Esophagus squamous epithelium (tissue), 4 donors: ENCODE measurements at regions not wholly inside any gene's neighbourhood (a gene's known extent, or its start where the extent isn't known, plus 50 kb on each side); places are given as distances from the start of the nearest gene placed in this dataset.
"Not testable (repeated sequence)": the region's sequence is repeated elsewhere in the genome, so short reads cannot be mapped to it uniquely, and the experiment has no call there.

Source experiments
- POLR2A ChIP-seq, 4 donors: fragments of 450-650 bp; IDR thresholded peaks; one replicate each; pipeline ENCODE4 v1.6.1; 2017; ENCODE audit warnings: antibody characterized with exemption in 4 of 4, mild to moderate bottlenecking in 4 of 4, moderate library complexity in 3 of 4
- TF ChIP-seq, protein P1 (sequence below), 6 experiments: fragments of 450-650 bp in 4 of 6; fragments of 200-600 bp in 2 of 6; sonication (generic) in 2 of 6; IDR thresholded peaks; one replicate each; pipeline ENCODE4 v1.5.1; 2016 to 2019; ENCODE audit warnings: antibody characterized with exemption in 6 of 6, mild to moderate bottlenecking in 4 of 6, moderate library complexity in 4 of 6

DNA sequence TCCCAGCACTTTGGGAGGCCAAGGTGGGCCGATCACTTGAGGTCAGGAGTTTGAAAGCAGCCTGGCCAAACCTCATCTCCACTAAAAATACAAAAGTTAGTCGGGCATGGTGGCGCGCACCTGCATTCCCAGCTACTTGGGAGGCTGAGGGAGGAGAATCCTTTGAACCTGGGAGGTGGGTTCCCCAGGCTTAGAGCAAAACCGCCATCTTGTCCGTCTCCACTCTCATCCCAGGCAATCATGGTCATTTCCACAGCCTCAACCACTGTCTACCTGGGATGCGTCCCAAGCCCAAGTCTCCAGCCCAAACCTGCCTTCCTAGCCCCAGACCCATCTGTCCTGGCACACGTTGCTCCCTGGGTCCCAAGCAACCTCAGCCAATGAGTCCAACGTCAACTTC is 71.1 kb upstream of the CLEC6A start:
- TF ChIP-seq, protein P1, sequence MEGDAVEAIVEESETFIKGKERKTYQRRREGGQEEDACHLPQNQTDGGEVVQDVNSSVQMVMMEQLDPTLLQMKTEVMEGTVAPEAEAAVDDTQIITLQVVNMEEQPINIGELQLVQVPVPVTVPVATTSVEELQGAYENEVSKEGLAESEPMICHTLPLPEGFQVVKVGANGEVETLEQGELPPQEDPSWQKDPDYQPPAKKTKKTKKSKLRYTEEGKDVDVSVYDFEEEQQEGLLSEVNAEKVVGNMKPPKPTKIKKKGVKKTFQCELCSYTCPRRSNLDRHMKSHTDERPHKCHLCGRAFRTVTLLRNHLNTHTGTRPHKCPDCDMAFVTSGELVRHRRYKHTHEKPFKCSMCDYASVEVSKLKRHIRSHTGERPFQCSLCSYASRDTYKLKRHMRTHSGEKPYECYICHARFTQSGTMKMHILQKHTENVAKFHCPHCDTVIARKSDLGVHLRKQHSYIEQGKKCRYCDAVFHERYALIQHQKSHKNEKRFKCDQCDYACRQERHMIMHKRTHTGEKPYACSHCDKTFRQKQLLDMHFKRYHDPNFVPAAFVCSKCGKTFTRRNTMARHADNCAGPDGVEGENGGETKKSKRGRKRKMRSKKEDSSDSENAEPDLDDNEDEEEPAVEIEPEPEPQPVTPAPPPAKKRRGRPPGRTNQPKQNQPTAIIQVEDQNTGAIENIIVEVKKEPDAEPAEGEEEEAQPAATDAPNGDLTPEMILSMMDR (IDR thresholded peaks at IDR 0.05): not testable (repeated sequence)
- not testable (repeated sequence) for TF ChIP-seq POLR2A (IDR thresholded peaks at IDR 0.05)
